Activated naive CD4-positive, alpha-beta T cell treated with anti-CD3 and anti-CD28 coated beads, Interleukin-2, amount 10 ng/mL, durations not matched to agents 7 days and 5 days (primary cell): ENCODE measurements at regions not wholly inside any gene's neighbourhood (a gene's known extent, or its start where the extent isn't known, plus 50 kb on each side); places are given as distances from the start of the nearest gene placed in this dataset.
"Not testable (repeated sequence)": the region's sequence is repeated elsewhere in the genome, so short reads cannot be mapped to it uniquely, and the experiment has no call there.

Experiments used
- CTCF ChIA-PET: fragments of 350-600 bp; sonication (Branson Sonifier 250); formaldehyde crosslinking; loops from one replicate; lab custom pipeline; 2021; ENCODE audit warnings: antibody characterized with exemption; lab: Charles Lee
- DNase-seq: peaks from one replicate; pipeline ENCODE4 v3.0.0-alpha.2; 2020
- H3K27ac Mint-ChIP-seq: one replicate; pipeline ENCODE4 v1.8.0; 2021; ENCODE audit warnings: mild to moderate bottlenecking, moderate library complexity, mixed read lengths
- H3K27me3 Mint-ChIP-seq: one replicate; pipeline ENCODE4 v1.8.0; 2021; ENCODE audit warnings: mild to moderate bottlenecking, mixed read lengths
- H3K36me3 Mint-ChIP-seq: one replicate; pipeline ENCODE4 v1.8.0; 2021; ENCODE audit warnings: mixed read lengths
- H3K4me1 Mint-ChIP-seq: one replicate; pipeline ENCODE4 v1.8.0; 2021; ENCODE audit warnings: mixed read lengths
- H3K4me3 Mint-ChIP-seq: one replicate; pipeline ENCODE4 v1.8.0; 2021; ENCODE audit warnings: mild to moderate bottlenecking, moderate library complexity, mixed read lengths
- H3K9me3 Mint-ChIP-seq: one replicate; pipeline ENCODE4 v1.8.0; 2021; ENCODE audit warnings: mixed read lengths

GRCh38 chr11:19642185-19643158 lies 70.2 kb upstream of the NAV2 start:
- no peaks in the 10 kb centered on the region for H3K9me3 Mint-ChIP-seq
- H3K27ac Mint-ChIP-seq = no peak overlapping the region
- no peak for DNase-seq
- CTCF ChIA-PET = no interaction called here
- no peak overlapping the region for H3K4me3 Mint-ChIP-seq
- no peaks in the 10 kb centered on the region for H3K36me3 Mint-ChIP-seq
- no peaks in the 10 kb centered on the region for H3K4me1 Mint-ChIP-seq
- H3K27me3 Mint-ChIP-seq = no peaks in the 10 kb centered on the region

DNA sequence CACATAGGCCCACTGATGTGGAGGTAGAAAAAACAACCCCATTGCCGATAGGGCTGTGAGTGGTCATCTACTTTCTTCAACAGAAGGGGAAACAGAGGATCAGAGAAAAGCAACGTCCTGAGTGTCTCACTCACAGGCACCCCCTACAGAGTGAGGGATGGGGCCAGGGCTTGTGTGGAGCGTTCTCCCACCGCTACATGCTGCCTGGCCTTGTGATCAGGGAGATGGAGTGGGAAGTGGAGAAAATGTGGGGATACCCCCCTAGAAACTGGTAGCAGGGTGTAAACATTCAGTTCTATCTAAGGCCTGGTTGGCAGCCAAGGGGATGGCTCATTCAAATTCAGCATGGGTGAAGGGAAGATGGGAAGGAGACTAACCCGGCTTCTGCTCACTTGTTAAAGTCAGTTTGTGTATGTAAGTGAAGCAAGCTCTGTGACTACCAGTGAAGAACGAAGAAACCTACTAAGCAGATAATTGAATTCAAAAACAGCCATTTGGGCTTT lies 73.0 kb upstream of the NAV2 start:
- no peaks in the 10 kb centered on the region for H3K9me3 Mint-ChIP-seq
- H3K4me3 Mint-ChIP-seq = no peak overlapping the region
- H3K4me1 Mint-ChIP-seq = no peaks in the 10 kb centered on the region
- CTCF ChIA-PET = no interaction called here
- no peak overlapping the region for H3K27ac Mint-ChIP-seq
- no peak for DNase-seq
- no peaks in the 10 kb centered on the region for H3K27me3 Mint-ChIP-seq
- H3K36me3 Mint-ChIP-seq = no peaks in the 10 kb centered on the region

DNA sequence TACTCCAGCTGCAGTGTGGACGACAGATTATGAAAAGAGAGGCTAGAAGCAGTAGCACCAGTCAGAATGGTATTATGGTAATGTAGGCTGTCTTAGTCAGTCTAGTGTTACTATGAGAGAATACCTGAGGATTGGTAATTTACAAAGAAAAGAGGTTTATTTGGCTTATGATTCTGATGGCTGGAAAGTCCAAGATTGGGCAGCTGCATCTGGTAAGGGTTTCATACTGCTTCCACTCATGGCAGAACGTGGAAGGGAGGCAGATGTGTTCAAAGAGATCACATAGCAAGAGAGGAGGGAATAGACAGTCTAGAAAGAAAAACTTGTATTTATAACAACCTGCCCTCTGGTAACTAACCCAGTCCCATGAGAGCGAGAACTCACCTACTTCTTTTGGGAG lies 77.3 kb upstream of the NAV2 start:
- peaks cover 3% of the 10 kb centered on the region for H3K27me3 Mint-ChIP-seq
- CTCF ChIA-PET = no interaction called here
- H3K4me1 Mint-ChIP-seq = no peaks in the 10 kb centered on the region
- DNase-seq = no peak
- no peaks in the 10 kb centered on the region for H3K36me3 Mint-ChIP-seq
- H3K9me3 Mint-ChIP-seq = no peaks in the 10 kb centered on the region
- H3K4me3 Mint-ChIP-seq = no peak overlapping the region
- no peak overlapping the region for H3K27ac Mint-ChIP-seq

GRCh38 chr11:19633276-19633675 lies 79.4 kb upstream of the NAV2 start:
- Mint-ChIP-seq H3K27me3 (peaks cover 3% of the 10 kb centered on the region), H3K9me3 (no peaks in the 10 kb centered on the region), H3K36me3 (no peaks in the 10 kb centered on the region), H3K4me3 (no peak overlapping the region), H3K4me1 (no peaks in the 10 kb centered on the region), H3K27ac (no peak overlapping the region)
- no peak for DNase-seq
- CTCF ChIA-PET = no interaction called here

DNA sequence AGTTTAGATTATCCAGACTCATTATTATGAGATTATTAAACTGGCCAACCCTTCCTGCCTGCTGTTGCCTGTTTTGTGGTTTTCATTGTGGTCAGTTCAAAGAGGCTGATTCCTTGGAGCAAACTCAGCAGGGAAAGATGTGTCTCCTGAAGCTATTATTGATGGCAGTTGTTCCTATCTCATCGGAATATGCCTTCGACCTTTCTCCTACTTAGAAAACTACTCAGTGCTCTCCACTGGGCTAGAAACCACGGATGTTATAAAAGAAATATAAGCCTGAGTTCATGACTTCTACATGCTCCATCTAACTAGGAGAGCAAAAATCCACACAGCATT lies 80.2 kb upstream of the NAV2 start:
- no peaks in the 10 kb centered on the region for H3K9me3 Mint-ChIP-seq
- DNase-seq = no peak
- H3K27ac Mint-ChIP-seq = no peak overlapping the region
- no peaks in the 10 kb centered on the region for H3K36me3 Mint-ChIP-seq
- H3K4me3 Mint-ChIP-seq = no peak overlapping the region
- H3K4me1 Mint-ChIP-seq = no peaks in the 10 kb centered on the region
- H3K27me3 Mint-ChIP-seq = peaks cover 3% of the 10 kb centered on the region
- CTCF ChIA-PET = no interaction called here

DNA sequence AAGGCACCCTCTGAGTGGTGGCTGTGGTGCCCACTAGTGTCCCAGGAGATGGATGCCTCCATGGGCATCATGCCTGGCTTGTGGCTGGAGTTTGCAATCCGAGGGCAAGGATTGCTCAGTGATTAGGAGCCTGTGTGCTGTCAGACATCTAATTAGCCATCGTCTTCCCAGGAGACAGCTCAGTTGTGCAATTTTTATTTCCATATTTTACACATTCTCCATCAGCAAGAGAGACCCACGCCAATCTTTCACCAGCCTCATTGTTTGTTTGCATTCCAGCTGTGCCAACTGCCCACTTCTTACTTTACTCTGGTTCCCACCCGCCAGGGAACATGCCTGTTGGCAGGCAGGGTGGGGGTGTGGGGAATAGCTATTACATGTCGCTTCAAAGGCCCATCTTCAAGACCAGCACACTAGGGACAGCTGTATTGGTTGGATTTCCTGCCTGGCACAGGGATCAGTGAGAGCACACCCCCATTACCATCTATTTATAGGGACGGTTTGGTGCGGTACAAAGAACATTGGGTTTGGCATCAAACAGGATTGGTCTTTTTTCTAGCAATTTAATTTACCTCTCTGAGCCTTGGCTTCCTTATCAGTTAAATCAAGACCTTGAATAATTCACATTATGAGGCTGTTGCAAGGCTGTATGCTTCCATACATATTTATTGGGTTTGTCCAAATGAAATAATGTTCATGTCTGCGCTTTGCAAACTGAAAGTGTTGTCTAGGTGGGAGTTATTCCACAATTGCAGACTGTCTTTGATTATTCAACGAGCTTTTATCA lies 80.7 kb upstream of the NAV2 start:
- no peaks in the 10 kb centered on the region for H3K36me3 Mint-ChIP-seq
- H3K9me3 Mint-ChIP-seq = no peaks in the 10 kb centered on the region
- H3K27ac Mint-ChIP-seq = no peak overlapping the region
- H3K27me3 Mint-ChIP-seq = peaks cover 3% of the 10 kb centered on the region
- H3K4me3 Mint-ChIP-seq = no peak overlapping the region
- no peaks in the 10 kb centered on the region for H3K4me1 Mint-ChIP-seq
- no peak for DNase-seq
- CTCF ChIA-PET = no interaction called here

- CTCF ChIA-PET = no interaction called here
- no peaks in the 10 kb centered on the region for H3K4me1 Mint-ChIP-seq
- no peak overlapping the region for H3K4me3 Mint-ChIP-seq
- H3K9me3 Mint-ChIP-seq = no peaks in the 10 kb centered on the region
- no peaks in the 10 kb centered on the region for H3K36me3 Mint-ChIP-seq
- peaks cover 1% of the 10 kb centered on the region for H3K27me3 Mint-ChIP-seq
- DNase-seq = no peak
- no peak overlapping the region for H3K27ac Mint-ChIP-seq
Measured at GRCh38 chr11:19628018-19628417, 84.6 kb upstream of the NAV2 start.

DNA sequence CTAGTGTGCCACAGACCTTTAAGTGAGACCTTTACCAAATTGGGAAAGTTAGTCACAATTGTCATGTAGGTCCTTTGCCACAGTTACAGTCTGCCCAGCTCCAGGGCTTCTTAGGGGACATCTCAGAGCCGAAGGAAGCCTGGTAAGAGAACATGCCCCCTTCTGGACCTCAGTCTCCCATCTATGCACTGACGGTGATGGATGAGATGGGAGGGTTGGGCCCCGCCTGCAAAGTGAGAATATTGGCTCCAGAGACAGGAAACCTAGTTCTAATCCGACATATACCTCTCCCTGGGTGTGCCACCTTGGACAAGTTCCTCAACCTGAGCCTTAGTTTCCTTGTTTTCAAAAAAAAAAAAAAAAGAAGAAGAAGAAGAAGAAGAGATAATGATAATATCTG lies 85.1 kb upstream of the NAV2 start:
- H3K27me3 Mint-ChIP-seq = no peaks in the 10 kb centered on the region

GRCh38 chr11:19625438-19625837 lies 87.2 kb upstream of the NAV2 start:
- no peak overlapping the region for H3K27ac Mint-ChIP-seq
- CTCF ChIA-PET = interaction anchor here (0.8 kb wide), 1 partner anchor 16 kb away, joined by 4 read pairs; no protein-coding TSS in a partner anchor

More for the DNA sequence above, 85.1 kb upstream of the NAV2 start:
- no peak overlapping the region for H3K27ac Mint-ChIP-seq
- no peaks in the 10 kb centered on the region for H3K36me3 Mint-ChIP-seq
- no peaks in the 10 kb centered on the region for H3K4me1 Mint-ChIP-seq
- no peak overlapping the region for H3K4me3 Mint-ChIP-seq
- H3K9me3 Mint-ChIP-seq = no peaks in the 10 kb centered on the region
- CTCF ChIA-PET = no interaction called here
- DNase-seq = no peak

DNA sequence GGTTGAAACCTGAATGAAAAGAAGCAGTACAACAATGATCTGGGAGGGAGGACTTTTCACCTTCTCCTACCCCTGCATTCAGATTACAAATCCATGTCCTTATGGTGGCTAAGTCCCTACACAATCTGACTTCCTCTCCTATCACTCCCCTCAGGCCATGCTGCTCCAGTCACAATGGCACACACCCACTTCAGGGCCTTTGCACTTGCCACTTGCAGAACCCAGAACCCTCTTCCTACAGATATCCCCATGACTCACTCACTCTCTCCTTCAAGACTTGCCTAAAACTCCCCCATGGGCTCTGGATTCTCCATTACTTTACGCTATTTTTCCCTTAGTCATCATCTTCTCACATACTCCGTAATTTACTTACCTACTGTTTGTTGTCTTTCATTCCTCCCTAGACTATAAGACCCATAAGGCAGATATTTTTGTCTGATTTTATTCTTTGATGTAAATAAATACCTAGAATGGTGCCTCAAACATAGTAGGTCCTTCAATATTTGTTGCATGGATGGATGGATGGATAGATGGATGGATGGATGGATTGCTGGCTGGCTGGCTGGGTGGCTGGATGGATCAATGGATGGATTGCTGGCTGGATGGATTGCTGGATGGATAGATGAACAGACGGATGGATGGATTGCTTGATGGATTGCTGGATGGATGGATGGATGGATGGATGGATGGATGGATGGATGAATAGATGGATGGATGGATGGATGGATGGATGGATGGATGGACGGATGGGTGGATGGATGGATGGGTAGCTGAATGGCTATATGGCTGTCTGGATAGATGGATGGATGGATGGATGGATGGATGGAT lies 94.7 kb upstream of the NAV2 start:
- Mint-ChIP-seq H3K9me3 (peaks cover 9% of the 10 kb centered on the region), H3K36me3 (no peaks in the 10 kb centered on the region), H3K27me3 (no peaks in the 10 kb centered on the region), H3K4me1 (no peaks in the 10 kb centered on the region), H3K4me3 (no peak overlapping the region), H3K27ac (no peak overlapping the region)
- CTCF ChIA-PET = no interaction called here
- DNase-seq = no peak

More at GRCh38 chr11:19625438-19625837, 87.2 kb upstream of the NAV2 start:
- Mint-ChIP-seq H3K4me1 (no peaks in the 10 kb centered on the region), H3K36me3 (no peaks in the 10 kb centered on the region), H3K4me3 (no peak overlapping the region), H3K27me3 (no peaks in the 10 kb centered on the region), H3K9me3 (no peaks in the 10 kb centered on the region)
- no peak for DNase-seq

DNA sequence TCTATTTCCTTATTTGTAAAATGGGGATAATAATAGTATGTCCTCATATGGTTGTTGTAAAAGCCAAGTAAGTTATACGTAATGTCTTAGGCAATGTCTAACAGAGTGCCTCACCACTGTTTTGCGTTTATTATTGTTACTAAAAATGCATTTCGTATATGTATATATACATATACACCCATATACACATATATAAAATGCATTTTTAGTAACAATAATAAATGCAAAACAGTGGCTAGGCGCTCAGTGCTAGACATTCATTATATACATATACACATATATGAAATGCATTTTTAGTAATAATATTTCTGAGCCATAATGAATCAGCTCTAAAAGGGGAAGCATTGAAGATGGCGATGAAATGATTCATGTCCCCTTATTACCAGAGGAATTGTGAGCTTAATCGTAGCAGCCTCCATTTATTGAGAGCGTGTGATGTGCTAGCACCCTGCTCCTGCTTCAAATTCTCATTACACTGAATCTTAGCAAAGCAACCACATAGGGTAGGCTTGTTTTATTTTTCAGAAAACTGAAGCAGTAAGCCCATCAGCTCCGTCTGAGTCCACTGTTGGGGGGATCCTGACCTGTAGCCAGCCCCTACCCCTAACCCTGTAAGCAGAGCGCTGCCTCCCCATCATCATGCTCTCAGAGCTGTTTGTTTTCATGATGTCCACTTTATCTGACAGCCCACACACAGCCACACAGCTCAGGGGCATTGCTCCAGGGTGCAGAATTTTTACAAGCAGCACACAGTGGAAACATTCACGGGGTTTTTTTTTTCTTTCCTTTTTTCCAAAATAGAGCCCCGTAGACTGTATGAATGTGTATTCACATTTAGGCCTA lies 97.1 kb upstream of the NAV2 start:
- Mint-ChIP-seq H3K36me3 (no peaks in the 10 kb centered on the region), H3K4me1 (no peaks in the 10 kb centered on the region), H3K27me3 (no peaks in the 10 kb centered on the region), H3K9me3 (peaks cover 17% of the 10 kb centered on the region), H3K4me3 (no peak overlapping the region), H3K27ac (no peak overlapping the region)
- no peak for DNase-seq
- CTCF ChIA-PET = no interaction called here

DNA sequence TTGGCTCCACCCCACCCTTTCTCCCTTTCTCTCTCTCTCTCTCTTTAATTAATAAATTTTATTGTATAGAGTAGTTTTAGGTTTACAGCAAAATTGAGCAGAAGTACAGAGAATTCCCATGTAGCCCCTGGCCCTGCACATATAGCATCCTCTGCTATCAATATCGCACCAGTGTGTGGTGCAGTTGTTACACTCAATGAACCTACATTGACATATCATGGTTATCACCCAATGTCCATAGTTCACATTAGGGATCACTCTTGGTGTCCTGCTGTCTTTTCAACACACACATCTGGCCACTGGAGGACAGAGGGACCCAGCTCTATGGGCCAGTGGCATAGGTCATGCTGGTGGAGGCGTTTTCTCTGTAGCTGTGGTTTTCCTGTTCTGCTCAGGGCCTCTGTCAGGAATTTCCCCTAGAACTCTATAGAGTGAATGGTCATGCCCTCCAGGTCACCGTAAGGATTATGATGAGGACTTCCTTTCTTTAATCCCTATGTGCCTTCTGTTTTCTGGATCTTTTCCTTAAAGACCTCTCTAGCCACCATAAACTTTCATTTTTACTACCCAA lies 98.2 kb upstream of the NAV2 start:
- Mint-ChIP-seq H3K27ac (no peak overlapping the region), H3K4me1 (no peaks in the 10 kb centered on the region), H3K4me3 (no peak overlapping the region), H3K27me3 (no peaks in the 10 kb centered on the region), H3K9me3 (peaks cover 17% of the 10 kb centered on the region), H3K36me3 (no peaks in the 10 kb centered on the region)
- DNase-seq = no peak
- CTCF ChIA-PET = no interaction called here

- H3K4me3 Mint-ChIP-seq, CTCF ChIA-PET, H3K27ac Mint-ChIP-seq, H3K36me3 Mint-ChIP-seq, DNase-seq, H3K27me3 Mint-ChIP-seq, H3K4me1 Mint-ChIP-seq, H3K9me3 Mint-ChIP-seq: not testable (repeated sequence)
Measured at GRCh38 chr11:19612025-19612424, 100.6 kb upstream of the NAV2 start.
